Left lobe of liver (tissue), 2 donors: ENCODE measurements at regions not wholly inside any gene's neighbourhood (a gene's known extent, or its start where the extent isn't known, plus 50 kb on each side); places are given as distances from the start of the nearest gene placed in this dataset.
"Not testable (repeated sequence)": the region's sequence is repeated elsewhere in the genome, so short reads cannot be mapped to it uniquely, and the experiment has no call there.

Experiments
- ATAC-seq: fragments of 200-7000 bp; cut with Tn5 transposase; one replicate; pipeline ENCODE4 v1.9.1; 2020; ENCODE audit warnings: mild to moderate bottlenecking, moderate library complexity
- DNase-seq: peaks from one replicate; pipeline ENCODE4 v3.0.0-alpha.2; 2020; ENCODE audit warnings: low spot score
- donor health status: DM: no; HTN: no; CAD: no; lungs with moderate emphysema.
- donor health status: DM: no; HTN: yes; CAD: no.

DNA sequence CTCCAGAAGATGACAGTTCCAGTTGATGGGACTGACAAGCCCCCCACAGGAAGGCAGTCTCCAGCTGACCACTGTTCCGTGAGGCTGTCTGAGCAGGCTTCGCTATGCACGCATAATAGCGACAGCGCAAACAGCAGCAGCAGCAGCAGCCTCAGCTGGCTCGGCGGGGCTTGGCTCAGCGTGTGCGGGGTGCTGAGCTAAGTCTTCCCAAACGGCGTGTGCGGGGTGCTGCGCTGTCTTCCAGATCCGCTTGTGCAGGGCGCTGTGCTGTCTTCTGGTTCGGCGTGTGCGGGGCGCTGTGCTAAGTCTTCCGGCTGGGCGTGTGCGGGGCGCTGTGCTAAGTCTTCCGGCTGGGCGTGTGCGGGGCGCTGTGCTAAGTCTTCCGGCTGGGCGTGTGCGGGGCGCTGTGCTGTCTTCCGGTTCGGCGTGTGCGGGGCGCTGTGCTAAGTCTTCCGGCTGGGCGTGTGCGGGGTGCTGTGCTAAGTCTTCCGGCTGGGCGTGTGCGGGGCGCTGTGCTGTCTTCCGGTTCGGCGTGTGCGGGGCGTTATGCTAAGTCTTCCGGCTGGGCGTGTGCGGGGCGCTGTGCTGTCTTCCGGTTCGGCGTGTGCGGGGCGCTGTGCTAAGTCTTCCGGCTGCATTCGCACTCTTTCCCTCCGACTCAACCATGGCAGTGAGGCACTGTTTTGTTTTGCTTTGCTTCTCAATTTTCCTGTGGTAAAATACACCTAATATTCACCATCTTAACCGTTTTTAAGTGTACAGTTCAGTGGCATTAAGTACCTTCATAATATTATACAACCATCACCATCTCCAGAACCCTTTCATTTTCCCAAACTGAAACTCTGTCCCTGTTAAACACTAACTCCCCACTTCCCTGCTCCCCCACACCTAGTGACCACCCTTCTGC lies 156.1 kb downstream of the BMP7 start:
- DNase-seq, ATAC-seq: not testable (repeated sequence)

DNA sequence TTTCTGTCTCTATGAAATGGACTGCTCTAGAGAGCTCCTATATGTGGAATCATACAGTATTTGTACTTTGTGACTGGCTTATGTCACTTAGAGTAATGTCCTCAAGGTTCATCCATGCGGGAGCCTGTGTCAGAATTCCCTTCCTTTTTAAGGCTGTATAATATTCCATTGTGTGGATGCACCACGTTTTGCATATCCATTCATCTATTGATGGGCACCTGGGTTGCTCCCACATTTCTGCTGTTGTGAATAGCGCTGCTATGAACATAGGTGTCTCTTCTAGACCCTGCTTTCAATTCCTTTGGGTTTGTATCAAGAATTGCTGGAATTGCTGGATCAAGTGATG lies 155.4 kb downstream of the BMP7 start:
- DNase-seq = no peak
- no peak for ATAC-seq

DNA sequence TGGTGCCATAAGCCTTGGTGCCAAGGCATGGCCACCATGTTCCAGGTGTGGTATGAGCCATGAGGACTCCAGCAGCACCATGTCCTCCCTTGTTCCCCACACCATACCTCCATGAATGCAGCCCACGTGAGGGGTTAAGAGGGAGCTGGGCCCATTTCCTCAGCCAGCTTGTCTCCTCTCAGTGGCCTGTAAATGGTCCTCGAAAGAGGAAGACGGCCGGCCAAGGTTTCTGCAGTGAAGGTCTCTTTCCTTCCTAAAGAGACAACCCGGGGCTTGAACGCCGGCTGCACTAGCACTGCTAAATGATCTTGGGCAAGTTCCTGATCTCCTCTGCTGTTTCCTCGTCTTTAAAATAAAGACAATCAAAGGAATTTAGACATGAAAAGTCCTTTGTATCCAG lies 154.0 kb downstream of the BMP7 start:
- ATAC-seq (no peak), DNase-seq (no peak)

DNA sequence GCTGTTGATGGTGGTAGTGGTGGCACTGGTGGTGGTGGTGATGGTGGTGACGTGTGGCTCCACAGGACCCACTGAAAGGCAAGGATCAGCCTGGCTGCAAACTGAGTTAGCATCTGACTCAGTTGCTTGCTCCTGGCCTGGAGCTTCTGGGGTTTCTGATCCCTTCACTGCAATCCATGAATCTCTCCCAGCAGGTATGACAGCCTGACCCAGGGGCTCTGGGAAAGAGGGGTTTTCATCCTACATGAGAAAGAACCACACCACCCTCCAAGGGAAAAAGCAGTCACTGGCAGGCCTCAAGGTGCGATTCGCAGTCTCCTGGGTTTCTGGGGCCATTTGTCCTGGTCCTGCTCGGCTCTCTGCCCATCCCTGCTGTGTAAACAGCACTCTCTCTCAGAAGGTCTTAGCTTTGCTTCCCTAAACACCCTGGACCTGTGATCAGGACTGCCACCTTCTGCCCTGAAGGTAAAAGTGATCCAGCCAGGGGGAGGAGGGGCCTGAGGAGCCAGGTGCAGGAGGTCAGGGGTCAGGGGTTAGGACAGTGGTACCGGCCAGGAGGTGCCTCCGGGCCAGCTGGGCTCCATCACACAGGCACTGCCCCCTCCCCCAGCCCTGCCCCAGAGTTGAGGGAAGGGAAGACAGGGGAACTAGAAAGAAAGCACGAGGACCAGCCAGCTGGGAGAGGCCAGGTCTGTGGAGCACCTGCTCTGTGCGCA lies 152.0 kb downstream of the BMP7 start:
- DNase-seq (no peak), ATAC-seq (no peak)

DNA sequence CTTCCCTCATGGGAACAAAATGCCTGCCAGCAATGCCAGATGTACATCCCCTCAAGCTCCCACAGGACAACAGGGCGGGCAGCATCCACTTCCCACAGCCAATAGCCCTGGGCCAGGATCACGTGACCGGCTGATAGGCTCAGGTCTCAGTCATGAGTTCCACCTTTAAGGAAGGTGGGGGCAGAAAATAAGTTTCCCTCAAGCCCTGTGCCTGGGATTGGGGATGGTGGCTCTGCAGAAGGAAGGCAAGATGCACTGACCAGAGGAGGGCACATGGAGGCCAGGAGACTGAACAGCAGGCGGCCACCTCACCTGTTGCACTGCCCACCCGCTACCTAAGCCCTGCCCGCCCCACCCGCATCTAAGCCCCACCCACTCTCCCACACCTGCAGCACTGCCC lies 149.1 kb downstream of the BMP7 start:
- ATAC-seq (no peak), DNase-seq (no peak)

DNA sequence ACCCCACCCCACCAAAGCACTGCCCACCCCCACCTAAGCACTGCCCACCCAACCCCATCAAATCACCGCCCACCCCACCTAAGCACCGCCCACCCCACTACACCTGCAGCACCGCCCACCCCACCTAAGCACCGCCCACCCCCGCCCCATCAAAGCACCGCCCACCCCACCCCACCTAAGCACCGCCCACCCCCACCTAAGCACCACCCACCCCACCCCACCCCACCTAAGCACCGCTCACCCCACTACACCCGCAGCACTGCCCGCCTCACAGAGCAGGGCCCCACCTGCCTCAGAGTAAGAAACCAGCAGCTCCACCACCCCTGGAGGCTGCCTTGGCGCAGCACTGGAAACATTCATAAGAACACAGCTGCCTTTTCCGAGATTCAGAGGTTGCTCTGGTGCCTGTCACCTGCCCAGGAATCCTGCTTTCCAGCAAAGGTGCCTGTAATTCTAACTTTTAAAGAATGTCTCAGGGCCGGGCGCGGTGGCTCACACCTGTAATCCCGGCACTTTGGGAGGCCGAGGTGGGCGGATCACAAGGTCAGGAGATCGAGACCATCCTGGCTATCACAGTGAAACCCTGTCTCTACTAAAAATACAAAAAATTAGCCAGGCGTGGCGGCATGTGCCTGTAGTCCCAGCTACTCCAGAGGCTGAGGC lies 148.2 kb downstream of the BMP7 start:
- DNase-seq = no peak

More for the DNA sequence above, 148.2 kb downstream of the BMP7 start:
- ATAC-seq = no peak
